ENCODE measurements at regions not wholly inside any gene's neighbourhood (a gene's known extent, or its start where the extent isn't known, plus 50 kb on each side); places are given as distances from the start of the nearest gene placed in this dataset.

GRCh38 chr3:13136426-13136825 is 63.2 kb upstream of the IQSEC1 start:
- TF ChIP-seq EZH2 (IDR thresholded peaks at IDR 0.05; ENCODE audit: borderline replicate concordance, low read depth, low read length) (no peak), ZKSCAN8 (CRISPR knock-in tag; IDR thresholded peaks at IDR 0.05) (no peak), PCBP1 (IDR thresholded peaks at IDR 0.05; ENCODE audit: low read depth, low read length, poor library complexity, severe bottlenecking) (no peak)

Measured in K562 (cell line).